ENCODE measurements at regions not wholly inside any gene's neighbourhood (a gene's known extent, or its start where the extent isn't known, plus 50 kb on each side); places are given as distances from the start of the nearest gene placed in this dataset.

DNA sequence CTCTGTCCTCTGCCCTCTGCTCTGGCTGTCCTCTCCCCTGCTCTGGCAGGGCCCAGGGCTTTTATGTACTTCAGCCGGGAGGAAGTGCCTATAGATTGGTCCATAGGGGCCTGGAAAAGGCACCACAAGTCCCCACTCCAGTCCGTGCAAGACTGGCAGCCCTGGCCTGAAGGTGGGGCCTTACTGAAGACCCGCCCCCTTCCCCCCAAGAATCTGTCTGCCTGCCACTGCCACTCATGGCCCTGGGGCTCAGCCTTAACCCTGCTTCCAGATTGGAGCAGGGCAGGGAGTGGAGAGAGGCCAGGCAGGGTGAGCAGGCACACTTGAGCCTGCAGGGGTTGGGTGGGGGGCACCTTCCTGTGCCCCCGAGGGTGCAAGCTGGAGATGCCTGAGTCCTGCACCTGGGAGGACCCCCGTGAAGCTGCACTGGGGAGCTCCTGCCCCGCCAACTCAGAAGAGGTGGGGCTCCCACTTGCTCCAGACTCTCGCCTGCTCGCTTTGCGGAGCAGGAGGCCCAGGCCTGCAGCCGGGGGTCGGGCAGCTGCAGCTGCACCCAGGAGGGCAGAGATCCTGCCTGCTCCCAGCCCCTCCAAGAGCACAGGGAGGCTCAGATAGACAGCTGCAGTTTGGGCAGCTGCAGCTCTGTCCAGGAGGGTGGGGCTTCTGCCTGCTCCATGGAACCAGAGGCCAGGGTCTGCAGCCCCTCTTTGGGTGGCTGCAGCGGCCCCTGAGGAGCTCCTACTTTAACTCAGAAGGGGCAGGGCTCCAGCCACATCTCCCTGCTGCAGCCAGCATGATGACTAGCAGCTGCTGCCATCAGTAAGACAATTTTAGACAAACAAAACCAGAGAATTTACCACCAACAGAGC, 51.0 kb upstream of the SC5D start:
- peaks cover 0 to 15% (median 3%) of the 10 kb centered on the region in 4 donors for H3K4me1 ChIP-seq
- intact Hi-C loops (cut with DNase I): no loop called here
- 47% methylated on average over 3 of the region's 12 CpGs for WGBS (ENCODE audit: insufficient coverage, low coverage, low lambda C conversion rate, missing lambda C conversion rate)
- ATAC-seq (peak in 3 of 4 donors; percentile 13 to 35 (median 14)), DNase-seq (no peak)
- TF ChIP-seq, protein P1, sequence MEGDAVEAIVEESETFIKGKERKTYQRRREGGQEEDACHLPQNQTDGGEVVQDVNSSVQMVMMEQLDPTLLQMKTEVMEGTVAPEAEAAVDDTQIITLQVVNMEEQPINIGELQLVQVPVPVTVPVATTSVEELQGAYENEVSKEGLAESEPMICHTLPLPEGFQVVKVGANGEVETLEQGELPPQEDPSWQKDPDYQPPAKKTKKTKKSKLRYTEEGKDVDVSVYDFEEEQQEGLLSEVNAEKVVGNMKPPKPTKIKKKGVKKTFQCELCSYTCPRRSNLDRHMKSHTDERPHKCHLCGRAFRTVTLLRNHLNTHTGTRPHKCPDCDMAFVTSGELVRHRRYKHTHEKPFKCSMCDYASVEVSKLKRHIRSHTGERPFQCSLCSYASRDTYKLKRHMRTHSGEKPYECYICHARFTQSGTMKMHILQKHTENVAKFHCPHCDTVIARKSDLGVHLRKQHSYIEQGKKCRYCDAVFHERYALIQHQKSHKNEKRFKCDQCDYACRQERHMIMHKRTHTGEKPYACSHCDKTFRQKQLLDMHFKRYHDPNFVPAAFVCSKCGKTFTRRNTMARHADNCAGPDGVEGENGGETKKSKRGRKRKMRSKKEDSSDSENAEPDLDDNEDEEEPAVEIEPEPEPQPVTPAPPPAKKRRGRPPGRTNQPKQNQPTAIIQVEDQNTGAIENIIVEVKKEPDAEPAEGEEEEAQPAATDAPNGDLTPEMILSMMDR (IDR thresholded peaks at IDR 0.05): no peak
- TF ChIP-seq POLR2A (IDR thresholded peaks at IDR 0.05): no peak
- H3K27me3 ChIP-seq: no peaks in the 10 kb centered on the region
- no peak overlapping the region for H3K4me3 ChIP-seq
- H3K36me3 ChIP-seq: no peaks in the 10 kb centered on the region
- H3K27ac ChIP-seq: no peak overlapping the region
- H3K9me3 ChIP-seq: no peaks in the 10 kb centered on the region
